ENCODE measurements at regions not wholly inside any gene's neighbourhood (a gene's known extent, or its start where the extent isn't known, plus 50 kb on each side); places are given as distances from the start of the nearest gene placed in this dataset.

GRCh38 chr17:62880120-62880519, 72.0 kb upstream of the MARCHF10 start:
- DNase-seq, result no peak

GRCh38 chr17:62876673-62877405, 68.7 kb upstream of the MARCHF10 start:
- DNase-seq, result no peak

GRCh38 chr17:62876063-62876462, 67.9 kb upstream of the MARCHF10 start:
- no peak for DNase-seq

GRCh38 chr17:62875296-62875695, 67.2 kb upstream of the MARCHF10 start:
- no peak for DNase-seq

GRCh38 chr17:62871291-62871690, 63.2 kb upstream of the MARCHF10 start:
- DNase-seq, result no peak

- DNase-seq, result no peak
These were observed 62.4 kb upstream of the MARCHF10 start for GRCh38 chr17:62870552-62870971.

- peak; percentile 69 for DNase-seq
These were observed 62.0 kb upstream of the MARCHF10 start for GRCh38 chr17:62870030-62870541.

GRCh38 chr17:62868723-62869122, 60.6 kb upstream of the MARCHF10 start:
- no peak for DNase-seq

- DNase-seq, result no peak
These were observed 59.9 kb upstream of the MARCHF10 start for GRCh38 chr17:62868008-62868407.

GRCh38 chr17:62867303-62867702, 59.2 kb upstream of the MARCHF10 start:
- no peak for DNase-seq

GRCh38 chr17:62866471-62866870, 58.4 kb upstream of the MARCHF10 start:
- no peak for DNase-seq

- DNase-seq, result no peak
These were observed 57.5 kb upstream of the MARCHF10 start for GRCh38 chr17:62865586-62865985.

GRCh38 chr17:62862251-62862650, 54.1 kb upstream of the MARCHF10 start:
- no peak for DNase-seq

GRCh38 chr17:62860962-62861873, 53.1 kb upstream of the MARCHF10 start:
- no peak for DNase-seq

GRCh38 chr17:62859146-62859545, 51.0 kb upstream of the MARCHF10 start:
- DNase-seq, result no peak
